MM.1S (cell line): ENCODE measurements at regions not wholly inside any gene's neighbourhood (a gene's known extent, or its start where the extent isn't known, plus 50 kb on each side); places are given as distances from the start of the nearest gene placed in this dataset.

Experiments used
- DNase-seq: peaks from one replicate; pipeline ENCODE4 v3.0.0-alpha.2; 2015
- H2AFZ ChIP-seq: fragments of 300-600 bp; sonication (generic); 2 replicates; pipeline ENCODE4 v1.6.0; 2016; ENCODE audit warnings: antibody characterized with exemption, low read length
- H3F3A ChIP-seq: fragments of 300-600 bp; sonication (generic); 2 replicates; pipeline ENCODE4 v1.6.1; 2016; ENCODE audit warnings: mild to moderate bottlenecking, antibody characterized with exemption, low read length, moderate library complexity, mixed read lengths; ENCODE audit not compliant: insufficient read depth
- H3K27ac ChIP-seq: fragments of 300-600 bp; sonication (generic); 2 replicates; pipeline ENCODE4 v1.5.1; 2016; ENCODE audit warnings: mild to moderate bottlenecking, low read length
- H3K27me3 ChIP-seq: fragments of 300-600 bp; sonication (generic); replicated peaks from 2 replicates; pipeline ENCODE4 v1.6.0; 2016; ENCODE audit warnings: low read length; ENCODE audit not compliant: insufficient read depth
- H3K36me3 ChIP-seq: fragments of 300-600 bp; sonication (generic); replicated peaks from 2 replicates; pipeline ENCODE4 v1.6.1; 2016; ENCODE audit warnings: mild to moderate bottlenecking, low read length, mixed read lengths; ENCODE audit not compliant: insufficient read depth
- H3K4me1 ChIP-seq: fragments of 300-600 bp; sonication (generic); 2 replicates; pipeline ENCODE4 v1.6.1; 2016; ENCODE audit warnings: low read length, mixed read lengths
- H3K4me2 ChIP-seq: fragments of 300-600 bp; sonication (generic); 2 replicates; pipeline ENCODE4 v1.6.0; 2016; ENCODE audit warnings: low read depth, low read length
- H3K4me3 ChIP-seq: fragments of 300-600 bp; sonication (generic); 2 replicates; pipeline ENCODE4 v1.5.1; 2016; ENCODE audit warnings: low read length, mixed read lengths
- H3K79me2 ChIP-seq: fragments of 300-600 bp; sonication (generic); 2 replicates; pipeline ENCODE4 v1.6.1; 2016; ENCODE audit warnings: mixed run types, low read length, mixed read lengths
- H3K9ac ChIP-seq: fragments of 300-600 bp; sonication (generic); 2 replicates; pipeline ENCODE4 v1.6.1; 2016; ENCODE audit warnings: low read length, mixed read lengths
- H3K9me2 ChIP-seq: fragments of 300-600 bp; sonication (generic); replicated peaks from 2 replicates; pipeline ENCODE4 v1.6.1; 2016; ENCODE audit warnings: mild to moderate bottlenecking, low read length, mixed read lengths; ENCODE audit not compliant: insufficient read depth
- H3K9me3 ChIP-seq: fragments of 300-600 bp; sonication (generic); replicated peaks from 2 replicates; pipeline ENCODE4 v1.6.1; 2016; ENCODE audit warnings: mild to moderate bottlenecking, low read length, mixed read lengths; ENCODE audit not compliant: insufficient read depth
- H4K20me1 ChIP-seq: fragments of 300-600 bp; sonication (generic); 2 replicates; pipeline ENCODE4 v1.6.1; 2016; ENCODE audit warnings: mild to moderate bottlenecking, low read length, moderate library complexity, mixed read lengths; ENCODE audit not compliant: insufficient read depth
- EZH2 ChIP-seq: fragments of 300-600 bp; sonication (generic); optimal IDR thresholded peaks from 2 replicates; pipeline ENCODE3; 2017; ENCODE audit warnings: low read depth, mild to moderate bottlenecking, antibody characterized with exemption, low read length, mixed read lengths
- EZH2phosphoT487 ChIP-seq: fragments of 300-600 bp; sonication (generic); IDR thresholded peaks from 2 replicates; pipeline ENCODE4 v1.6.1; 2018; ENCODE audit warnings: antibody characterized with exemption, low read length
- TF ChIP-seq, protein P1 (sequence below): fragments of 300-600 bp; sonication (generic); IDR thresholded peaks from 2 replicates; pipeline ENCODE4 v1.5.1; 2016; ENCODE audit warnings: antibody characterized with exemption, low read length, mixed read lengths

DNA sequence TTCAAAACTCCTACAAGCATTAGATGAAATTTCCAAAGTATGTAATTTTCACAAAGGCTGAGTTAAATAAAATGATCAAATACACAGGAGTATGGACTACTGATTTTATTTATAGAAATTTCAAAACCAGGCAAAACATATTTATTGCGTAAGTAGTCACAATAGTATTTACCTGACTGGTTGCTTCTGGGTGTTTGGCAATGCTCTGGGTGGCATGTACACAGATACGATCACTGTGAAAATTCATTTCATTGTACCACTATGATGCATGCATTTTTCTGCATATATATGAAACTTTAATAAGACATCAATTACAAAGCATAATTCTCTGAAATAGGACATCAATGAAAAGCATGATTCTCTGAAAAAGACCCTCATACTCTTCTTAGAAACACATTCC lies 384.2 kb downstream of the TLL1 start:
- DNase-seq, result no peak
- no peak overlapping the region for H3K4me3 ChIP-seq
- no peaks in the 10 kb centered on the region for H3K27me3 ChIP-seq
- no peak overlapping the region for H3K4me2 ChIP-seq
- H2AFZ ChIP-seq, result no peak overlapping the region
- H3K4me1 ChIP-seq, result no peaks in the 10 kb centered on the region
- H3K9me3 ChIP-seq, result no peaks in the 10 kb centered on the region
- no peaks in the 10 kb centered on the region for H3F3A ChIP-seq
- no peaks in the 10 kb centered on the region for H3K36me3 ChIP-seq
- H3K9ac ChIP-seq, result no peak overlapping the region
- H4K20me1 ChIP-seq, result no peaks in the 10 kb centered on the region
- no peak overlapping the region for H3K27ac ChIP-seq
- no peaks in the 10 kb centered on the region for H3K79me2 ChIP-seq
- H3K9me2 ChIP-seq, result no peaks in the 10 kb centered on the region
- no peak for TF ChIP-seq EZH2
- TF ChIP-seq, protein P1, sequence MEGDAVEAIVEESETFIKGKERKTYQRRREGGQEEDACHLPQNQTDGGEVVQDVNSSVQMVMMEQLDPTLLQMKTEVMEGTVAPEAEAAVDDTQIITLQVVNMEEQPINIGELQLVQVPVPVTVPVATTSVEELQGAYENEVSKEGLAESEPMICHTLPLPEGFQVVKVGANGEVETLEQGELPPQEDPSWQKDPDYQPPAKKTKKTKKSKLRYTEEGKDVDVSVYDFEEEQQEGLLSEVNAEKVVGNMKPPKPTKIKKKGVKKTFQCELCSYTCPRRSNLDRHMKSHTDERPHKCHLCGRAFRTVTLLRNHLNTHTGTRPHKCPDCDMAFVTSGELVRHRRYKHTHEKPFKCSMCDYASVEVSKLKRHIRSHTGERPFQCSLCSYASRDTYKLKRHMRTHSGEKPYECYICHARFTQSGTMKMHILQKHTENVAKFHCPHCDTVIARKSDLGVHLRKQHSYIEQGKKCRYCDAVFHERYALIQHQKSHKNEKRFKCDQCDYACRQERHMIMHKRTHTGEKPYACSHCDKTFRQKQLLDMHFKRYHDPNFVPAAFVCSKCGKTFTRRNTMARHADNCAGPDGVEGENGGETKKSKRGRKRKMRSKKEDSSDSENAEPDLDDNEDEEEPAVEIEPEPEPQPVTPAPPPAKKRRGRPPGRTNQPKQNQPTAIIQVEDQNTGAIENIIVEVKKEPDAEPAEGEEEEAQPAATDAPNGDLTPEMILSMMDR, result no peak

DNA sequence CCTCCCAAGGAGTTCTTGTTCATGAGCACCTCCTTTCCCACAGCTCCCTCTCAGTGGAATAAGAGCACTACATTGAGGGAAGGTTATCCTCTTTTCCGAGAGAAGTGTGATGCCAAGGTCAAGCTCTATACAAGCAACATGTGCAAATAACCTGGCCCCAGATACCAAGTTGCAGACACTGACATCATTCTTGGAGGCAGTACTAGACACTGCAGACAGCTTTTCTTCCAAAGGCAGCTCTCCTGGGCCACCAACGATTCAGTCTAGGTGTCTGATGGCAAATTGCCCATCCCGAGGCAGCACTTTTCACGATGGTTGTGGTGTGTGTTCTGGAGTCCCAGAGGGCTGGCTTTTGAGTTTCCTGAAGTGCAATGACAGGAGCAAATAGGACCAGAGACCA lies 384.9 kb downstream of the TLL1 start:
- no peak for DNase-seq

GRCh38 chr4:166259081-166259480 lies 386.0 kb downstream of the TLL1 start:
- Histone ChIP-seq H3K9me3 (no peaks in the 10 kb centered on the region), H3K36me3 (no peaks in the 10 kb centered on the region), H3K4me1 (no peaks in the 10 kb centered on the region), H4K20me1 (no peaks in the 10 kb centered on the region), H3K9me2 (no peaks in the 10 kb centered on the region), H3K79me2 (no peaks in the 10 kb centered on the region), H3K27me3 (no peaks in the 10 kb centered on the region), H3K4me3 (no peak overlapping the region), H3K27ac (no peak overlapping the region), H3K9ac (no peak overlapping the region), H3K4me2 (no peak overlapping the region), H2AFZ (no peak overlapping the region), H3F3A (no peaks in the 10 kb centered on the region)
- DNase-seq, result no peak
- TF ChIP-seq, protein P1, result no peak
- TF ChIP-seq EZH2 (no peak), EZH2phosphoT487 (no peak)

More for the DNA sequence above, 384.9 kb downstream of the TLL1 start:
- Histone ChIP-seq H2AFZ (no peak overlapping the region), H3K4me3 (no peak overlapping the region), H3K9me2 (no peaks in the 10 kb centered on the region), H3K79me2 (no peaks in the 10 kb centered on the region), H3K9me3 (no peaks in the 10 kb centered on the region), H3K4me1 (no peaks in the 10 kb centered on the region), H3K4me2 (no peak overlapping the region), H3K27ac (no peak overlapping the region), H3K36me3 (no peaks in the 10 kb centered on the region), H3K9ac (no peak overlapping the region), H3K27me3 (no peaks in the 10 kb centered on the region), H3F3A (no peaks in the 10 kb centered on the region), H4K20me1 (no peaks in the 10 kb centered on the region)
- TF ChIP-seq EZH2 (no peak), EZH2phosphoT487 (no peak)
- TF ChIP-seq, protein P1, result no peak
